Fibroblast of pulmonary artery (primary cell): ENCODE measurements at regions not wholly inside any gene's neighbourhood (a gene's known extent, or its start where the extent isn't known, plus 50 kb on each side); places are given as distances from the start of the nearest gene placed in this dataset.

Experiments used
- DNase-seq: peaks from one replicate; pipeline ENCODE4 v3.0.0-alpha.2; 2010; ENCODE audit warnings: low read depth
- H3K4me3 ChIP-seq: replicated peaks from 2 replicates; pipeline ENCODE4 v1.5.1; 2011; ENCODE audit warnings: low read depth, mild to moderate bottlenecking, control low read depth, low read length, moderate library complexity
- TF ChIP-seq, protein P1 (sequence below): IDR thresholded peaks from 2 replicates; pipeline ENCODE4 v1.5.1; 2011; ENCODE audit warnings: mild to moderate bottlenecking, control low read depth, low read length, inconsistent platforms; ENCODE audit errors: missing control alignments

DNA sequence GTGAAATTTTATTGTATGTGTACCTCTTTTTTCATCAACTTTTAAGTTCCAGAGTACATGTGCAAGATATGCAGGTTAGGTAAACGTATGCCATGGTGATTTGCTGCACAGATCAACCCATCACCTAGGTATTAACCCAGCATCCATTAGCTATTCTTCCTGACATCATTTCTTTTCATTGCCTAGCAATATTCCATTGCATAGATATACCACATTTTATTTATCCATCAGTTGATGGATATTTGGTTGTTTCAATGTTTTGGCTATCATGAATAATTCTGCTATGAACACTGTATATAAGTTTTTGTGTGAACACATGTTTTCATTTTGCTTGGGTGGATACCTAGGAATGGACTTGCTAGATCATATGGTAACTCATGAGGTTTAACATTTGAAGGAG lies 439.9 kb upstream of the SOX5 start:
- no peak overlapping the region for H3K4me3 ChIP-seq
- no peak for DNase-seq
- TF ChIP-seq, protein P1, sequence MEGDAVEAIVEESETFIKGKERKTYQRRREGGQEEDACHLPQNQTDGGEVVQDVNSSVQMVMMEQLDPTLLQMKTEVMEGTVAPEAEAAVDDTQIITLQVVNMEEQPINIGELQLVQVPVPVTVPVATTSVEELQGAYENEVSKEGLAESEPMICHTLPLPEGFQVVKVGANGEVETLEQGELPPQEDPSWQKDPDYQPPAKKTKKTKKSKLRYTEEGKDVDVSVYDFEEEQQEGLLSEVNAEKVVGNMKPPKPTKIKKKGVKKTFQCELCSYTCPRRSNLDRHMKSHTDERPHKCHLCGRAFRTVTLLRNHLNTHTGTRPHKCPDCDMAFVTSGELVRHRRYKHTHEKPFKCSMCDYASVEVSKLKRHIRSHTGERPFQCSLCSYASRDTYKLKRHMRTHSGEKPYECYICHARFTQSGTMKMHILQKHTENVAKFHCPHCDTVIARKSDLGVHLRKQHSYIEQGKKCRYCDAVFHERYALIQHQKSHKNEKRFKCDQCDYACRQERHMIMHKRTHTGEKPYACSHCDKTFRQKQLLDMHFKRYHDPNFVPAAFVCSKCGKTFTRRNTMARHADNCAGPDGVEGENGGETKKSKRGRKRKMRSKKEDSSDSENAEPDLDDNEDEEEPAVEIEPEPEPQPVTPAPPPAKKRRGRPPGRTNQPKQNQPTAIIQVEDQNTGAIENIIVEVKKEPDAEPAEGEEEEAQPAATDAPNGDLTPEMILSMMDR: no peak

DNA sequence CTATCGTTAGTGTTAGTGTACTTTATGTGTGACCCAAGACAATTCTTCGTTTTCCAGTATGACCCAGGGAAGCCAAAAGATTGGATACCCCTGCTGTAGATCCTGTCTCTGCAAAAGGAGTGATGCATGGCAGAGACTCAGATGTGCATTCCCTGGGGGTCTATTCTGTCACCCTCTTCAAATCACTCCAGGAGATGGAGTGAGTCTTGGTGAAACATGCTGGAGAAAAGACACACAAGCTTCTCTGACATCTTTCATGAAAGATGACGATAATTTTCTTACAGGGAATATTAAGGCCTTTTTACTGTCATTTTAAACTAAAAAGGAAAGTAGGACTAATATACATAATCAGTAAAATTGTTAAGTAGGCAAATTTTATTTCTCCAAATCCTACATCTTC lies 437.9 kb upstream of the SOX5 start:
- TF ChIP-seq, protein P1: no peak
- no peak for DNase-seq
- H3K4me3 ChIP-seq: no peak overlapping the region

DNA sequence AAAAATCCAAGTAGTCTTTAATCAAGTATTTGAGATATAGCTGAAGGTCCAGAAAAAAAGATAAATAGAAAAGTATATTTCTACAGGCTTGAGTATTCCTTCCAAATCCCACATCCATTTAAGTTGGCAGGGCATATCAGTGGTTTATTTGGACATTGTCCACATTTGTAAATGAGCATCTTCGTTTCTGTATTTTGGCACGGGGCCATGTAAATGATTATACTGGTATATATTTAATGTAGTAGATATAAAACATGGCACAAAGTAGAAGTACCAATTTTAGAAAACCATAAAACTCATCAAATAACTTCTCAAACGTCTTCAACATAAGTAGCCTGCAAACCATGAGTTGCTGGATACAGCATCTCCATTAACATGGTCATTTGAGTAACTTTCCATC lies 437.4 kb upstream of the SOX5 start:
- no peak for DNase-seq
- no peak overlapping the region for H3K4me3 ChIP-seq
- TF ChIP-seq, protein P1: no peak

DNA sequence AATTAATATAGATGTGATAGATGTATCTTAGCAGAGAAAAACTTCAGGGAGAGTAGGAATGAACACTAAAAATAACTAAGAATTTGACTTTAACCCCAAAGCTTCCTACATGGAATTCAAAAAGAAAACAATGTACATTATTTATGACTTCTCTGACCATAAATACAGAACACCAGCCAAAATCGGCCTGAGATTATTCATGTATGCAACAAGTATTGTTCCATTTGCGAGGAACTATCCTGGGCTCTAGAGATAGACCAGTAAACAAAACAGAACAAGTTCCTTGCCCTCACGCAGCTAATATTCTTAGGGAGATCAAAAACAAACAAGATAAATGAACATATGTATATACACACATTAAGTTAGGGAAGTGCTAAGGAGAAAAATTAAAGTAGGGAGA lies 432.3 kb upstream of the SOX5 start:
- no peak for DNase-seq
- H3K4me3 ChIP-seq: no peak overlapping the region
- TF ChIP-seq, protein P1: no peak

DNA sequence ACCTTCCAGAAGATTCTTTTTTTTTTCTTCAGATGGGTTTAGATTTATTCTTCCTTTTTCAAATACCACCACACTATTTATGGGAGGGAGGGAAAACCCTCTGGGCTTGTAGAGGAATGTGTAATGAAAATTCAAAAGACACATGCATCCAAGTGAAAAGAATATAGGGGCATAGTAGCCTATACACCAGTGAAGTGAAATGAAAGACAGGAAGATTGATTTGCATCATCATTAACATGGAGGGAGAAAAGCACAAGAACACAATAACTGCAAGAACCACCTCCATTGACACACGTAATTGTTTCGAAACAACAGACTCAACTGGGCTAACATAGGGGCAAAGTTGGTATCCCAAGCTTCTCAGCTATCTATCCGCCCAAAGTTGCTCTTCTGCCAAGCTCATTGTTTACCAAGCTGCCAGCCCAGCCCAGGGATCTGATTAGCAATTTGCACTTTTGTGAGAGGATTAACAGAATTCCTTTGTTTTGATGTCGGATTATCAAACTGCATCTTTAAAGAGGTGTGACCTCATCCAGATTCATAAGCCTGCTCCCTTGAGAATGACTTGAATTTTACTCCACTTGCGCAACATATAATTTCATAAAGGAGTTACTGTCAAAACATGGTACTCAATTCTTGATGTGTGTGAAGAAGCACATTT lies 430.5 kb upstream of the SOX5 start:
- TF ChIP-seq, protein P1: no peak
- no peak for DNase-seq
- no peak overlapping the region for H3K4me3 ChIP-seq

DNA sequence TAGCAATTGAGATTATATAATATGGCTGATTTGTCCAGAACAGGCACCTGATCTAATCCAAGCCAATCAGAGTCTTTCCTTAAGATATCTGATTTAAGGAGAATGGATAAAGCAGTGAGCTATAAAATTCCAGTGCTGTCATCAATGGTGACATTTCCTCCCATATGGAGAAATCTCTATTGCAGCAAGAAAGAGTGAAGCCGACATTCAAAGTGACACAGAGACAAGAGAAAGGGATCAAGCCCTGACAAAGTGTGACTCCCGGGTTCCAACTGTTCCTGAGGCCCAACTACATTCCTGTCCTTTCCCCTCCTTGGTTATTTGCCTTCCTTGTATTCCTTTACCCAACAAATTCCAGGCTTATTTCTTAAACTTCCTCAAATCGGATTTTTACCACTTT lies 430.0 kb upstream of the SOX5 start:
- DNase-seq: no peak

More for the DNA sequence above, 430.0 kb upstream of the SOX5 start:
- no peak overlapping the region for H3K4me3 ChIP-seq
- TF ChIP-seq, protein P1: no peak
